SU-DHL-6 (cell line): ENCODE measurements at regions not wholly inside any gene's neighbourhood (a gene's known extent, or its start where the extent isn't known, plus 50 kb on each side); places are given as distances from the start of the nearest gene placed in this dataset.

ENCODE experiments used
- H2AFZ ChIP-seq: fragments of 200-600 bp; sonication (generic); 2 replicates; pipeline ENCODE4 v1.6.1; 2014; ENCODE audit warnings: low read depth, mild to moderate bottlenecking, moderate library complexity, mixed read lengths, antibody characterized with exemption, low read length; ENCODE audit not compliant: severe bottlenecking
- H3F3A ChIP-seq: fragments of 200-600 bp; shearing (Covaris generic); 2 replicates; pipeline ENCODE4 v1.6.0; 2016; ENCODE audit warnings: antibody characterized with exemption, mild to moderate bottlenecking; ENCODE audit not compliant: insufficient read depth
- H3K27ac ChIP-seq: fragments of 200-600 bp; sonication (generic); 2 replicates; pipeline ENCODE4 v1.5.1; 2016; ENCODE audit warnings: low read depth, mild to moderate bottlenecking, low read length, moderate library complexity, mixed read lengths
- H3K27me3 ChIP-seq: fragments of 200-600 bp; sonication (generic), shearing (Covaris generic); 2 replicates; pipeline ENCODE4 v1.6.0; 2014; ENCODE audit warnings: mild to moderate bottlenecking, low read length
- H3K36me3 ChIP-seq: fragments of 200-600 bp; sonication (generic); 2 replicates; pipeline ENCODE4 v1.6.1; 2014; ENCODE audit warnings: mild to moderate bottlenecking, low read length, mixed read lengths
- H3K4me2 ChIP-seq: fragments of 300-600, 200-600 bp; shearing (Covaris generic), sonication (generic); 2 replicates; pipeline ENCODE4 v1.6.0; 2014; ENCODE audit warnings: low read length, low read depth, mild to moderate bottlenecking; ENCODE audit not compliant: poor library complexity, severe bottlenecking
- H3K4me3 ChIP-seq: fragments of 200-600 bp; sonication (generic); 2 replicates; pipeline ENCODE4 v1.5.1; 2014; ENCODE audit warnings: antibody characterized with exemption, low read length, mild to moderate bottlenecking, mixed read lengths; ENCODE audit not compliant: insufficient read depth, poor library complexity, severe bottlenecking
- H3K79me2 ChIP-seq: fragments of 200-600 bp; sonication (generic); 2 replicates; pipeline ENCODE4 v1.6.1; 2014; ENCODE audit warnings: mild to moderate bottlenecking, low read length, moderate library complexity; ENCODE audit not compliant: insufficient read depth
- H3K9ac ChIP-seq: fragments of 200-600 bp; sonication (generic); 2 replicates; pipeline ENCODE4 v1.7.0; 2014; ENCODE audit warnings: mild to moderate bottlenecking, low read length
- H3K9me2 ChIP-seq: fragments of 200-600 bp; sonication (generic); replicated peaks from 2 replicates; pipeline ENCODE4 v1.6.1; 2014; ENCODE audit warnings: low read length; ENCODE audit not compliant: insufficient read depth
- H3K9me3 ChIP-seq: fragments of 200-600 bp; sonication (generic); 2 replicates; pipeline ENCODE4 v1.6.1; 2014; ENCODE audit warnings: low read length, mixed read lengths; ENCODE audit not compliant: insufficient read depth
- H4K20me1 ChIP-seq: fragments of 200-600 bp; sonication (generic); 2 replicates; pipeline ENCODE4 v1.6.1; 2014; ENCODE audit warnings: low read depth, mild to moderate bottlenecking, antibody characterized with exemption, low read length, moderate library complexity, mixed read lengths
- EZH2phosphoT487 ChIP-seq: fragments of 200-600 bp; sonication (generic), shearing (Covaris generic); conservative IDR thresholded peaks from 2 replicates; pipeline ENCODE4 v1.6.1; 2018; ENCODE audit warnings: mild to moderate bottlenecking, antibody characterized with exemption, low read length, moderate library complexity, mixed read lengths
- TF ChIP-seq, protein P1 (sequence below): fragments of 200-600 bp; sonication (generic); IDR thresholded peaks from one replicate; pipeline ENCODE4 v1.5.1; 2017; ENCODE audit warnings: antibody characterized with exemption, mild to moderate bottlenecking, low read length, moderate library complexity; ENCODE audit not compliant: insufficient read depth, poor library complexity, severe bottlenecking

DNA sequence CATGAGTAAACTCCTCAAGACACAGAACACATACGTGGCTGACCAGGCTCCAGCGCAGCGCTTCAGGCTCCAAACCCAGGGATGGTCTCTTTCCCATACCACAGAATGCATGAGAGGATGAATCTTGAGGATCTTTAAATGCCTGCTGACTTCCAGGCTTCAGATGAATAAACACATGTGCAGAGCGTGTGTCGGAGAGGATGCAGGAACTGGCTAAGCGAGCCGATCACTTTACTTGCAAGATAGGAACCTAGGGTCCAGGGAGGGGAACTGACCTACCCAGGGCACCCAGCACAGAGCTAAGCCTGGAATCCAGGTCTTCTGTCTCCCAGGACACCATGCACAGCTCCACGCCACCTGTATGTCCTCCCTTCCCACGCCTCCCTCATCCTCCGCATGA lies 209.8 kb downstream of the BCL11B start:
- TF ChIP-seq, protein P1, sequence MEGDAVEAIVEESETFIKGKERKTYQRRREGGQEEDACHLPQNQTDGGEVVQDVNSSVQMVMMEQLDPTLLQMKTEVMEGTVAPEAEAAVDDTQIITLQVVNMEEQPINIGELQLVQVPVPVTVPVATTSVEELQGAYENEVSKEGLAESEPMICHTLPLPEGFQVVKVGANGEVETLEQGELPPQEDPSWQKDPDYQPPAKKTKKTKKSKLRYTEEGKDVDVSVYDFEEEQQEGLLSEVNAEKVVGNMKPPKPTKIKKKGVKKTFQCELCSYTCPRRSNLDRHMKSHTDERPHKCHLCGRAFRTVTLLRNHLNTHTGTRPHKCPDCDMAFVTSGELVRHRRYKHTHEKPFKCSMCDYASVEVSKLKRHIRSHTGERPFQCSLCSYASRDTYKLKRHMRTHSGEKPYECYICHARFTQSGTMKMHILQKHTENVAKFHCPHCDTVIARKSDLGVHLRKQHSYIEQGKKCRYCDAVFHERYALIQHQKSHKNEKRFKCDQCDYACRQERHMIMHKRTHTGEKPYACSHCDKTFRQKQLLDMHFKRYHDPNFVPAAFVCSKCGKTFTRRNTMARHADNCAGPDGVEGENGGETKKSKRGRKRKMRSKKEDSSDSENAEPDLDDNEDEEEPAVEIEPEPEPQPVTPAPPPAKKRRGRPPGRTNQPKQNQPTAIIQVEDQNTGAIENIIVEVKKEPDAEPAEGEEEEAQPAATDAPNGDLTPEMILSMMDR, result no peak
- no peak for TF ChIP-seq EZH2phosphoT487
- no peak overlapping the region for H3K4me2 ChIP-seq
- H3K4me3 ChIP-seq, result no peak overlapping the region
- no peak overlapping the region for H3K9ac ChIP-seq
- no peaks in the 10 kb centered on the region for H3K36me3 ChIP-seq
- H3K27ac ChIP-seq, result no peak overlapping the region
- no peaks in the 10 kb centered on the region for H4K20me1 ChIP-seq
- H3K9me2 ChIP-seq, result no peaks in the 10 kb centered on the region
- no peaks in the 10 kb centered on the region for H3K9me3 ChIP-seq
- no peaks in the 10 kb centered on the region for H3K79me2 ChIP-seq
- H3K27me3 ChIP-seq, result no peaks in the 10 kb centered on the region
- no peaks in the 10 kb centered on the region for H3F3A ChIP-seq
- H2AFZ ChIP-seq, result no peak overlapping the region

DNA sequence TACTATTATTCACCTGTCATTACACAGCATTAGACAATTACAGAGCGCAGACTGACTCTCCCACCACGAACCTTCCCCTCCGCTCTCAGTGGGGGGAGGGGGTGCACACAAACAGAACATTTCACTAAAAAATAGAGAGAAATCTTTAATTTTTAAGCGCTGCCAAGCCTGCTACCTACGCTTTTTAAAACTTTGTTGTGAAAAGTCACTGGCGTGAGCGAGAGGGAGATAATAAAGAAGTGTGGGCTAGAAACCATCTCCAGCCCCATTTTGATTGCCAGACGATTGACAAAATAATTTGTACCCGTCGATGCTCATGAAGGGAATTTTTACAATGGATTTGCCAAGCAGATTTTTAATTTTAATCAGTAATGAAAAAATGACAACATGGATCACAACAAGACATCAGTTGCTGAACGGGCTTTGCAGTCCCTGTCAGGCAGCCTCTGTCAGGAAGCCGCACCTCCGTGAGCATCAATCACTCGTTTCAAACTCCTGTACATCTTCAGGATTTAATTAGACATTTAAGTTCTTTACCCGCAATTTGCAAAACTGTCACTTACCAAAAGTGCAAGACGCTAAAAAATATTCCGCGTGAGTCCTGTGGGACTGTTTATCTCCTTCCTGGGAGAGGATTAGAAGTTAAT lies 209.1 kb downstream of the BCL11B start:
- no peak overlapping the region for H3K4me3 ChIP-seq
- no peak for TF ChIP-seq EZH2phosphoT487
- TF ChIP-seq, protein P1, result no peak
- no peaks in the 10 kb centered on the region for H3K27me3 ChIP-seq
- no peaks in the 10 kb centered on the region for H3K36me3 ChIP-seq
- H4K20me1 ChIP-seq, result no peaks in the 10 kb centered on the region
- H3K9me3 ChIP-seq, result no peaks in the 10 kb centered on the region
- H3K9ac ChIP-seq, result no peak overlapping the region
- no peaks in the 10 kb centered on the region for H3K9me2 ChIP-seq
- H3K27ac ChIP-seq, result no peak overlapping the region
- no peak overlapping the region for H2AFZ ChIP-seq
- no peak overlapping the region for H3K4me2 ChIP-seq
- no peaks in the 10 kb centered on the region for H3F3A ChIP-seq
- no peaks in the 10 kb centered on the region for H3K79me2 ChIP-seq

DNA sequence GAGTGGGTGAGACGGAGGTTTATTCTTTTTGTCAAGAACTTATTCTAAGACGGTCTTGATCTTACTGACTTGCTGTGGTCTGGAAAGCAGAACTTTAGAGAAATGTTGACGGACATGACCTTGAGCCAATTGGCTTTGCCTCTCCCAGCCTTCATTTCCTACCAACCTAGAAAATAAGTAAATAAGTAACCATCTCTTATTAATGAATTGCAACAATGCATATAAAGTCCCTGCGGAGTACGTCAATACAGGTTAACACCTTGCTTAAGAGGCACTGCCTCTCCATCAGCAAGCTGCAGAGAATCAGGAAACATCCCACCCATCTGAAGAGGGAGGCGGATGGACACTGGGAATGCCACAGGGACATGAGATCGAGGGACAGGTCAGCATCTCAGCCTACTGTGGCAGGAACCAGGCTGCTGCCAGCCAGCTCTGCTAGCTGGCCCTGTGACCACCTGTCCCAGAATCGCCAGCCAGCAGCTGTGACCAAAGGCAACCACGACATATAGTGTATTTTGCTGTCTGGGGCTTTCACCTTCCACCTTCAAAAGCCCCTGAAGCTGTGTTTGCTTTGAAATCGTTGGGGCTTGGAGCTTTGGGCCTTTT lies 208.3 kb downstream of the BCL11B start:
- no peak overlapping the region for H3K27ac ChIP-seq
- H3K27me3 ChIP-seq, result no peaks in the 10 kb centered on the region
- H3F3A ChIP-seq, result no peaks in the 10 kb centered on the region
- no peak for TF ChIP-seq EZH2phosphoT487
- TF ChIP-seq, protein P1, result no peak
- H3K79me2 ChIP-seq, result no peaks in the 10 kb centered on the region
- no peaks in the 10 kb centered on the region for H3K36me3 ChIP-seq
- H2AFZ ChIP-seq, result no peak overlapping the region
- H3K9me3 ChIP-seq, result no peaks in the 10 kb centered on the region
- no peak overlapping the region for H3K4me3 ChIP-seq
- H3K9ac ChIP-seq, result no peak overlapping the region
- H3K9me2 ChIP-seq, result no peaks in the 10 kb centered on the region
- H4K20me1 ChIP-seq, result no peaks in the 10 kb centered on the region
- no peak overlapping the region for H3K4me2 ChIP-seq
